Transverse colon (tissue), 4 donors: ENCODE measurements at regions not wholly inside any gene's neighbourhood (a gene's known extent, or its start where the extent isn't known, plus 50 kb on each side); places are given as distances from the start of the nearest gene placed in this dataset.

Experiments
- DNase-seq: peaks from one replicate; pipeline ENCODE4 v3.0.0-alpha.2; 2019
- H3K27ac ChIP-seq, 4 donors: fragments of 200-600 bp; sonication (generic); 2 replicates each; pipeline ENCODE4 v1.5.1; 2016 to 2018; ENCODE audit warnings: inconsistent platforms in 4 of 4
- H3K27me3 ChIP-seq: fragments of 200-600 bp; sonication (generic); 2 replicates; pipeline ENCODE4 v1.5.1; 2017; ENCODE audit warnings: inconsistent platforms
- H3K36me3 ChIP-seq, 4 donors: fragments of 200-600 bp; sonication (generic); 2 replicates each; pipeline ENCODE4 v1.5.1; 2017 to 2019; ENCODE audit warnings: inconsistent platforms in 4 of 4
- H3K4me1 ChIP-seq, 4 donors: fragments of 200-600 bp; sonication (generic); 2 replicates each; pipeline ENCODE4 v1.5.1; 2017 to 2020; ENCODE audit warnings: inconsistent platforms in 4 of 4
- H3K4me3 ChIP-seq, 4 donors: fragments of 200-600 bp; sonication (generic); 1 replicate in 1 of 4; 2 replicates in 3 of 4; pipeline versions ENCODE4 v1.5.1 to v1.6.1; 2017 to 2019; ENCODE audit warnings: inconsistent platforms in 4 of 4
- H3K9me3 ChIP-seq, 2 donors: fragments of 200-600 bp; sonication (generic); 2 replicates each; pipeline ENCODE4 v1.5.1; 2017 to 2019; ENCODE audit warnings: inconsistent platforms in 2 of 2
- CTCF ChIP-seq, 5 experiments: fragments of 200-600 bp in 3 of 5; fragments of 450-650 bp in 2 of 5; sonication (generic) in 3 of 5; IDR thresholded peaks; 1 replicate in 2 of 5; 2 replicates in 3 of 5; pipeline ENCODE4 v1.5.1; 2016 to 2017; ENCODE audit warnings: antibody characterized with exemption in 5 of 5, inconsistent platforms in 3 of 5, mild to moderate bottlenecking in 2 of 5, moderate library complexity in 1 of 5
- EP300 ChIP-seq: sonication (generic); formaldehyde crosslinking; IDR thresholded peaks from one replicate; pipeline ENCODE4 v1.6.1; 2017; ENCODE audit warnings: antibody characterized with exemption, low read depth
- POLR2A ChIP-seq: fragments of 450-650 bp; IDR thresholded peaks from one replicate; pipeline ENCODE4 v1.6.1; 2016; ENCODE audit warnings: antibody characterized with exemption, mild to moderate bottlenecking, moderate library complexity
- POLR2AphosphoS5 ChIP-seq, 3 donors: sonication (generic); formaldehyde crosslinking; IDR thresholded peaks; one replicate each; pipeline ENCODE4 v1.6.1; 2016; ENCODE audit warnings: antibody characterized with exemption in 3 of 3
- WGBS, 2 donors: methylation state at CpG; one replicate each; pipeline ENCODE4 v1.1.5; 2018; ENCODE audit warnings: low coverage in 1 of 2; 5-methylcytosine and 5-hydroxymethylcytosine counted together
- in situ Hi-C, 4 donors: fragments of 200-750 bp; cut with MboI; loops; one replicate each; pipeline versions ENCODE4 v1.15.0 to v1.15.1; 2017; ENCODE audit warnings: low sequenced_read_pairs in 3 of 4, low pct_ligation_motif_present in 1 of 4, low pct_unique_long_range_greater_than_20kb in 1 of 4
- intact Hi-C: fragments of 100-400 bp; cut with DNase I; formaldehyde crosslinking; loops from one replicate; pipeline ENCODE4 v1.15.1; 2023; ENCODE audit warnings: low total_unique reads

DNA sequence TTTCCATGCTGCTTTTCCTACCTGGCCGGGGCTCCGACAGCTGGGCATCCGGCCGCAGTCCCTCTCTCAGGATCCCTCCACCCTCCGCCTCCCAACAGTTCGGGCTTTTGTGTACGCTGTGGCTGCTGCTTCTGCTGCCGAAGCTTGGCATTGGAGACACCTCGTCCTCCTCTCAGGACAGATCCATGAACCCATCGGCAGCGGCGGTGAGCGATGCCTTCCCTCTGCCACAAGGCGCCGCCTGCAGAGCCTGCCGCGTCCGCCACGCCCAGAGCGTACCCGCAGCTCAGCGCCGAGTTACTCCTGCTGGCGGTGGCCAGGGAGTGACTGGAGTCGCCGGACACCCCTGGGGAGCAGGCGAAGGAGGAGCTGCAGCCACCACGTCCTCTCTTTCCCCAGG is 2032.8 kb downstream of the TP53TG3F start:
- in situ Hi-C loops: no loop called here
- 77 to 100% methylated on average over 1 to 28 of the region's 28 CpGs for WGBS, 2 donors
- peaks cover 0 to 2% of the 10 kb centered on the region in 2 donors for H3K9me3 ChIP-seq

DNA sequence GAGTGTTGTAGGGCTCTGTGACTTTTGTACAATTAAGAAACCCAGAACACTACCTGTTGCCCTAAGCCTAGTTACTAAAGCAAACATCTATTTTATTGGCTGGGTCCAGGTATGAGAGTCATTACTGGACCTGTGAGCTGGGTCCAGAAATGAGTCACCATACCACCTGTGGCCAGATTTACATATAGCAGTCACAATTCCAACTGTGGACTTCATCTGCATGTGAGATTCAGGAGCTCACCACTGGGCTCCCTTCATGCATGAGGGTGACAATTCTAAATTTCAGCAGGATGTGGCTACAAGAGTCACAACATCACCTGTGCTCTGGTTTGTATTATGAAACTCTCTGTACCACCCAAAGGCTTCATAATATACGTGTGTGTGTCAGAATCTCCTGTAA is 2038.0 kb downstream of the TP53TG3F start:
- H3K9me3 ChIP-seq: peaks cover 0 to 2% of the 10 kb centered on the region in 2 donors
- H3K4me3 ChIP-seq: no peak overlapping the region
- no peak for DNase-seq
- in situ Hi-C loops (no loop called here), intact Hi-C loops (no loop called here)
- no peaks in the 10 kb centered on the region for H3K36me3 ChIP-seq
- H3K4me1 ChIP-seq: no peaks in the 10 kb centered on the region
- H3K27ac ChIP-seq: no peak overlapping the region
- 55 to 70% methylated on average over 1 of the region's 1 CpG for WGBS, 2 donors
- H3K27me3 ChIP-seq: no peaks in the 10 kb centered on the region
- no peak for TF ChIP-seq POLR2AphosphoS5 (IDR thresholded peaks at IDR 0.05)
- TF ChIP-seq CTCF (IDR thresholded peaks at IDR 0.05): no peak
- no peak for TF ChIP-seq POLR2A
- TF ChIP-seq EP300: no peak

More for the DNA sequence above, 2032.8 kb downstream of the TP53TG3F start:
- no peaks in the 10 kb centered on the region for H3K4me1 ChIP-seq
- H3K27me3 ChIP-seq: no peaks in the 10 kb centered on the region
- no peak overlapping the region for H3K4me3 ChIP-seq
- no peak overlapping the region for H3K27ac ChIP-seq
- TF ChIP-seq CTCF (IDR thresholded peaks at IDR 0.05) (no peak), EP300 (no peak), POLR2AphosphoS5 (IDR thresholded peaks at IDR 0.05) (no peak), POLR2A (no peak)
- no peak for DNase-seq
- intact Hi-C loops: no loop called here
- H3K36me3 ChIP-seq: no peaks in the 10 kb centered on the region

GRCh38 chr16:35506018-35506897 is 2046.8 kb downstream of the TP53TG3F start:
- DNase-seq: no peak
- Histone ChIP-seq H3K27ac (no peak overlapping the region), H3K4me1 (no peaks in the 10 kb centered on the region), H3K27me3 (no peaks in the 10 kb centered on the region), H3K36me3 (no peaks in the 10 kb centered on the region), H3K4me3 (no peak overlapping the region), H3K9me3 (peaks cover 3 to 10% of the 10 kb centered on the region in 2 donors)
- in situ Hi-C loops (no loop called here), intact Hi-C loops (no loop called here)
- 72 to 79% methylated on average over 17 to 48 of the region's 51 CpGs for WGBS, 2 donors
- TF ChIP-seq EP300 (no peak), POLR2AphosphoS5 (IDR thresholded peaks at IDR 0.05) (no peak), POLR2A (no peak), CTCF (IDR thresholded peaks at IDR 0.05) (no peak)

GRCh38 chr16:35506898-35507194 is 2047.4 kb downstream of the TP53TG3F start:
- no peak overlapping the region for H3K4me3 ChIP-seq
- in situ Hi-C loops (no loop called here), intact Hi-C loops (no loop called here)
- no peak overlapping the region for H3K27ac ChIP-seq
- H3K4me1 ChIP-seq: no peaks in the 10 kb centered on the region
- WGBS, 2 donors: 77% methylated on average over 16 of the region's 16 CpGs; no CpG with 5 or more reads in 1 of the 2 donors
- no peaks in the 10 kb centered on the region for H3K36me3 ChIP-seq
- peaks cover 3 to 10% of the 10 kb centered on the region in 2 donors for H3K9me3 ChIP-seq
- DNase-seq: no peak
- no peak for TF ChIP-seq CTCF (IDR thresholded peaks at IDR 0.05)
- TF ChIP-seq POLR2AphosphoS5 (IDR thresholded peaks at IDR 0.05): no peak
- no peak for TF ChIP-seq EP300
- H3K27me3 ChIP-seq: no peaks in the 10 kb centered on the region
